Stomach (tissue), 4 donors: ENCODE measurements at regions not wholly inside any gene's neighbourhood (a gene's known extent, or its start where the extent isn't known, plus 50 kb on each side); places are given as distances from the start of the nearest gene placed in this dataset.

Source experiments
- EP300 ChIP-seq: sonication (generic); formaldehyde crosslinking; IDR thresholded peaks from one replicate; pipeline ENCODE4 v1.6.1; 2017; ENCODE audit warnings: antibody characterized with exemption
- POLR2A ChIP-seq, 4 donors: fragments of 450-650 bp; IDR thresholded peaks; one replicate each; pipeline ENCODE4 v1.6.1; 2016; ENCODE audit warnings: antibody characterized with exemption in 4 of 4, control low read depth in 2 of 4, mild to moderate bottlenecking in 1 of 4, moderate library complexity in 1 of 4

GRCh38 chr15:96066852-96067495 lies 263.5 kb upstream of the NR2F2 start:
- no peak for TF ChIP-seq EP300
- no peak for TF ChIP-seq POLR2A (IDR thresholded peaks at IDR 0.05)
